Adipose tissue (tissue), 3 donors: ENCODE measurements at regions not wholly inside any gene's neighbourhood (a gene's known extent, or its start where the extent isn't known, plus 50 kb on each side); places are given as distances from the start of the nearest gene placed in this dataset.

Source experiments
- H3K27ac ChIP-seq: one replicate; pipeline ENCODE4 v1.5.1; 2013; ENCODE audit warnings: low read depth, low read length
- WGBS, 3 donors: extraction: QIAGEN DNeasy Blood & Tissue Kit; methylation state at CpG; one replicate each; pipeline ENCODE4 v1.1.7; 2013; 5-methylcytosine and 5-hydroxymethylcytosine counted together
- donor health status: healthy with polysubstance abuse.
- donor health status: Bipolar disorder and iron deficiency.
- donor health status: healthy.

DNA sequence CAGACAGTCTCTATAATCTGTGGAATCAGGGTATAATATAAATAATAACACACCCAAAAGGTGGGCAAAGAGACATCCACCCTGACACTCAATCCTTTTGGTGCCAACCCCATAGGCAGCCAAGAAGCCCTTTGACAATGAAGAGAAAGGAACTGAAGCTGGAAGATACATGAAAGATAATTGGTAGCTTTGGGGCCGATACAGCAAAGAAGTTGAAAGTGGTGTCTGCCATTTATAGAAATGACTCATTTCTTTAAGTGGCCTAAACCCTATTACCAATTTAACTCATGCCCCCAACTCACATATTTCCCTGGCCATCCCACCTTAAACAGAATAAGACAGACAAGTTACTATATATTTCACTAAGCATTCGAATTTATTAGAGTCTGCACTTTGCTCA, 167.0 kb downstream of the ZC3H11B start:
- WGBS, 3 donors = 79 to 89% (median 85%) methylated on average over 2 of the region's 2 CpGs

GRCh38 chr1:219444474-219444873, 168.4 kb downstream of the ZC3H11B start:
- no peak overlapping the region for H3K27ac ChIP-seq
- WGBS, 3 donors = 72 to 83% (median 74%) methylated on average over 4 of the region's 4 CpGs

More for the DNA sequence above, 167.0 kb downstream of the ZC3H11B start:
- H3K27ac ChIP-seq = no peak overlapping the region

DNA sequence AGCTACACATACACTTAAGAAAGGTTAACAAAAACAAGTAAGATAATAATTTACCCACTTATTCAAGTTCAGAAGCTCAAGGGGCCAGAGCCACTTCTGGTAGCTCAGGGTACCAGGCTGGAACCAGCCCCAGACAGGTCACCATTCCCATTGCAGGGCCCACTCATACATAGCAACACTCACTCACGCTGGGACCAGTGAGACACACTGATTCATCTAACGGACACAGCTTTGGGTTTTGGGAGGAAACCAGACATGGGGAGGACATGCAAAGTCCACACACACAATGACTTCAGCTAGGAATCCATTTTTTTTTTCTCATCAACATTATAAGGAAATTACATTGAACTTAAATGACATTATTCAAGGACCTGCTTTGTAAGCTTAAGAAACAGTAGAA, 169.1 kb downstream of the ZC3H11B start:
- WGBS, 3 donors = 89 to 91% (median 90%) methylated on average over 2 of the region's 2 CpGs

DNA sequence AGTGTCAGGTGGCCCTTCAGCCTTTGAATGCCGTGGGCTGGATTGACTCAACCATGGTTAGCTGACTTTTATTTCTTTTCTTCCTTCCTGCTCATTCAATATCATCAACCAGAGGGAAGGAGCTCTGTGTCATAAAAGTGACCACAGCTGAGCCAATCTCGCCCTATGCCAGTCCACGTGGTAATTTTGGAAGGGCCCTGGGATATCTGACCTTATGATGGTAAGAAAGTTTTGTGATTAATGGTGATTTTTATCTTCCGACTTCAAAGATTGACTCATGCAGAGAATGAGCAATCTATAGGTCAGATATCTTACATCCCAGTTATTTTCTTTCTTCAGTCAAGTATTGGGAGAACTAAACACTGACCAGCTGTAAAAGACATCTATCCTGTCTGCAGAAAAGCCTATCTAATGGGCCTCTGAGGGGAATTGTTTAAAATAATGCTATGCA, 170.3 kb downstream of the ZC3H11B start:
- 55 to 66% (median 64%) methylated on average over 4 of the region's 4 CpGs for WGBS, 3 donors
- H3K27ac ChIP-seq = no peak overlapping the region

More for the DNA sequence above, 169.1 kb downstream of the ZC3H11B start:
- H3K27ac ChIP-seq = no peak overlapping the region

GRCh38 chr1:219441884-219442283, 171.0 kb downstream of the ZC3H11B start:
- no peak overlapping the region for H3K27ac ChIP-seq

DNA sequence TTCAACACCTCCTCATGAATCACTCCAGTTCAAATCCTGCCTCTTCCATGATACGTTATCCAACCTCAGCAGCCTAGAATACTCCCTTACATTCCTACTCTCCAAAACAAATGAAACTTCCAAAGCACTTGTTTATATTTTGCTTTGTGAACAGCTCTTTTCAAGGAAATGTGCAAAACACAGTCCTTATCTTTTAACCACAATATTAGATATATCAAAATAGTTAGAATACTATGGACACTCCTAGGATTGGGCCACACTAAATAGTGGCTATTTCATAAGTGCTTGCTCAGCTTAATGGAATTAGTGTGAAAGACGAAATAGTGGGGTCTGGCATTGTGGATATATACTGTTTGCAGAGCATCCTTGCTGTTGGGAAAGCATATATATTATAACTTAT, 173.5 kb downstream of the ZC3H11B start:
- no peak overlapping the region for H3K27ac ChIP-seq
- WGBS, 3 donors = 86 to 99% (median 87%) methylated on average over 2 of the region's 2 CpGs

DNA sequence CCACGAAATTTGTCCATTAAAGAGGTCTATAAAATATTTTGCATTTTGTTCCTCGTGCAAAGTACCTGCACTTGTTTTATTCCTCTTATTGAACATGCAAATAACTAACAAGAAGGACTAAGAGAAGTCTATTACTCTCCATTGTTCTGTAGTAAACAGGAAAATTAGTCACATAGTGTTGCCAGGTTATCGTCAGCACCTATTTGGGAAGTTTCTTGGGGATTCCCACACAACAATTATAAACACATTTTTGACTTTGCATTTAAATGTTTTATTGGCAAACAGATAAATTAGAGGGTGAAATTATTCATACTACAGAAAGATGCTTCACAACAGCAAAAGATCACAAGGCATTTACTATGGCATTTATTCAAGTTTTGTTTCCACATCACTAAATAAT, 174.5 kb downstream of the ZC3H11B start:
- 76 to 88% (median 80%) methylated on average over 3 of the region's 3 CpGs for WGBS, 3 donors
- H3K27ac ChIP-seq = no peak overlapping the region

DNA sequence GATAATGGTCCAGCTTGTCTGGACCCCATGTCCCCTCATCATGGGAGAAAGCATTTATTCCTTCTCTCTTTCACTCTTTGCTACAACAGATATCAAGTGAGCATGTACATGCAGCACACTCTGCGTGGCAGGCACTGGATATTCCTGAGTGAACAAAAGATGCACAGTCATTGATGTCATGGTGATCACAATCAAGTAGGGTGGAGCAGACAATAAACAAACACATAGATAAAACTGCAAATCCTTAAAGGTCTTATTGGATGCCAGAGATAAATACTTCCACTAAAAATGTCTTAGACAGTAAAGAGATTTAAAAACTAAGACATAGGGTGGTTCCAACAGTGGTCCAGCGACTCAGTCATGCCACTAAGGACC, 178.0 kb downstream of the ZC3H11B start:
- WGBS, 3 donors = 90 to 98% (median 94%) methylated on average over 2 of the region's 2 CpGs
- no peak overlapping the region for H3K27ac ChIP-seq

DNA sequence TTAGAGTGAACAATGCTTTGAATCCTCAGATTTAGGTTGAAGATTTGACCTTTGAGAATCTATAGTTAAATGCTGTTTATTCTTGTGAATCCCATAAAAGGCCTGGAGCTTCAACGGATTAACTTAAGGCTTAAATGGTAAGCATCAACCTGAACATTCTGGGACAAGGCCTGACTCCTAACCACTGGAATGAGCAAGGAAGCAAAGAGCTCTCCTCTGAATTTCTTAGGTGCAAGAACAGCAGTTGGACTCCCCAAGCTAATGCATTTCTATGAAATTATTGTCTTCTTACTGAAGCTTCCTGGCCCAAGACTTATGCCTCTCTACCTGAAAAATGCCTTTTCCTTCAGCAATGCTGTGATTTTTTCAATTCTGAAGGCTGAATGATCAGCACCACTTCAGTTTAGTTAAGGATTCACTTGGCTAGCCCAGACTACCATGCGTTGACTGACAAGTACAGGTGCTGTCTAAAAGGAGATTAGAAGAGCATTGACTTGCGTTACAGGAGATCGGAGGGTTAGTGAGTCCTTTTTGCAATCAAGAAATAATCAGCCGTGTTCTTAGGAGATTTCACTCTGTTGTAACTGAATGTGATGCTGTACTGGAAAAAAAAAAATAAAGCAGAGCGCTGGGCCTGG, 178.5 kb downstream of the ZC3H11B start:
- WGBS, 3 donors = 56 to 87% (median 86%) methylated on average over 6 of the region's 6 CpGs
- no peak overlapping the region for H3K27ac ChIP-seq

GRCh38 chr1:219433496-219434131, 179.3 kb downstream of the ZC3H11B start:
- no peak overlapping the region for H3K27ac ChIP-seq
- WGBS, 3 donors = 25 to 76% (median 66%) methylated on average over 6 of the region's 6 CpGs

- H3K27ac ChIP-seq = no peak overlapping the region
- 25 to 75% (median 72%) methylated on average over 5 of the region's 5 CpGs for WGBS, 3 donors
These were observed 179.9 kb downstream of the ZC3H11B start for GRCh38 chr1:219433001-219433400.

GRCh38 chr1:219432191-219432606, 180.7 kb downstream of the ZC3H11B start:
- WGBS, 3 donors = 67 to 85% (median 84%) methylated on average over 3 of the region's 3 CpGs
- no peak overlapping the region for H3K27ac ChIP-seq

GRCh38 chr1:219430419-219430818, 182.5 kb downstream of the ZC3H11B start:
- H3K27ac ChIP-seq = no peak overlapping the region
- WGBS, 3 donors = 96 to 100% (median 97%) methylated on average over 1 of the region's 1 CpG

- 79 to 91% (median 87%) methylated on average over 5 of the region's 5 CpGs for WGBS, 3 donors
- H3K27ac ChIP-seq = no peak overlapping the region
These were observed 184.3 kb downstream of the ZC3H11B start for GRCh38 chr1:219428651-219429050.

DNA sequence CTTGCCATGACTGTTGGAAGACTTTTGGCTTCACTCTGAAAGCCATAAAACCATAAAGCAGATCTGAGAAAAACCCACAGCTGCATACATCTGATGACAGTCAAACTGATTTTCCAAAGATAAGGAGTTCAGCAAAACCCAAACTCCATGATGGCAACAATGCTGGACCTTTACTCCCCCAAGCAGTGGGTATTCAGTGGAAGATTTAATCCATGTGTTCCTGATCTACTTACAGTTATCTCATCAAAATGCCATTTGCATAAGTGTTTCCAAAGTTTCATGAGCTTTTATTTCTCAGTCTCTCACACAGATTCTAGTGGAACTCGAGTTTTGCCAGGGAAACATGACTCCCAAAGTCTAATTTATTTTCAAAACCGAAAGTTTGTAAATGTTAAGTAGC, 184.9 kb downstream of the ZC3H11B start:
- WGBS, 3 donors = 60 to 85% (median 60%) methylated on average over 2 of the region's 2 CpGs
- H3K27ac ChIP-seq = no peak overlapping the region

DNA sequence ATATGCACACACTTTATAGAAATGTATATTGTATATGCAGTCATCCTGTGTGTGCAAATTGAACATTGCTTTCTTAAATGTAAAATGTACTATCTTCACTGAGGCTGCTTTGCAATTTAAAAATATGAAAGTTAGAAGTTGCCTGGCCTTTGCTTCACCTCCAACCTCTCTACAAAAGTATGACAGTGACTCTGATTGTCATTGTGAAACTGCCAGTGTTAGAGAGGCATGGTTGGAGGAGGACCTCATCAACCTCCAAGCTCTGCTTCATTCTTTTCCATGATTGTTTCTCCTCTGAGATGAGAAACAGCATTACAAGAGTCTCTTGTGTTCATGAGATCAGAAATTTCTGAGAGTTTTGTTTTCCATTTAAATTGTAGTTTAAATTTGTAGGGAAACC, 185.5 kb downstream of the ZC3H11B start:
- H3K27ac ChIP-seq = no peak overlapping the region

GRCh38 chr1:219422811-219423598, 189.9 kb downstream of the ZC3H11B start:
- WGBS, 3 donors = 86 to 88% (median 87%) methylated on average over 4 of the region's 4 CpGs
- no peak overlapping the region for H3K27ac ChIP-seq

DNA sequence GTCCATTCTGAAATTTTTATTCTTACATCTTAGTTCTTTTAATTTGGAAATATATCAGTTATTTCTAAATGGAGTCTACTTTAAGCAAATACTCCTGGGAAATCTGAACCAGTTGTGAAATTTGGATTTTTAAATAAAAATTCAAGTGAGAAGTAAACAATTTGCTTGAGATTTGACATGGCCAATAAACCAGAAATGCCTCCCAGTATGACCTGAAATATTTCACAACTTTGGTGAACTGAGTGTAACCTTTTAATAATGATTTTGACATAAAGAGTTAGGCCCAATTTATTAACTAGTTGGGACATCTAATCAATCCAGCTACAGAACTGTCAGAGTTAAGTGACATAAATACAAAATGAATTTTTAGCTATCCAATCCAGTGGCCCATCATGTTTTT, 192.0 kb downstream of the ZC3H11B start:
- H3K27ac ChIP-seq = no peak overlapping the region

DNA sequence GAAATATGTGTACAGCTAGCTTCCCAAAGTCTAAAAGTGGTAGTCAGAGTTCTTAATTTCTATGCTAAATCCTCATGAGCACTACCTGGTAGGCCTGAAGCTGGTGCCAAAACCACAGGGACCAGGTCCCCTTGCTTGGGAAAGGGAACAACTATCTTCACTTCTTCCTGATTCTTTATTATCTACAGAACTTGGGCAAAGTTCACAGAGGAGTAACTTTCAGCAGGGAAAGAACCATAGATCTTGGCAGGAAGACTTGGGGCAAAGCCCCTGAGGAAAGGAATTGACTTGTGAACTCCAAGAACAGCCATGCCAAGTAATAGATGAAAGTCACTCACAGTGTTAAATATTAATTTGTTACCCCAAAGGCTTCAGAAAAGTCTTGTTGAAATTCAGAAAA, 193.0 kb downstream of the ZC3H11B start:
- no peak overlapping the region for H3K27ac ChIP-seq

- 62 to 92% (median 79%) methylated on average over 1 of the region's 1 CpG for WGBS, 3 donors
- no peak overlapping the region for H3K27ac ChIP-seq
These were observed 193.8 kb downstream of the ZC3H11B start for GRCh38 chr1:219419065-219419464.
